ENCODE measurements at regions not wholly inside any gene's neighbourhood (a gene's known extent, or its start where the extent isn't known, plus 50 kb on each side); places are given as distances from the start of the nearest gene placed in this dataset.
"Not testable (repeated sequence)": the region's sequence is repeated elsewhere in the genome, so short reads cannot be mapped to it uniquely, and the experiment has no call there.

GRCh38 chr18:55912919-55913318 is 324.9 kb upstream of the TCF4 start:
- no peak for DNase-seq

- DNase-seq, result no peak
These were observed 324.1 kb upstream of the TCF4 start for GRCh38 chr18:55912071-55912470.

GRCh38 chr18:55910296-55910695 is 322.3 kb upstream of the TCF4 start:
- DNase-seq, result no peak

GRCh38 chr18:55908901-55909366 is 320.9 kb upstream of the TCF4 start:
- DNase-seq, result no peak

- no peak for DNase-seq
These were observed 319.6 kb upstream of the TCF4 start for GRCh38 chr18:55907453-55908175.

GRCh38 chr18:55906536-55906935 is 318.5 kb upstream of the TCF4 start:
- no peak for DNase-seq

GRCh38 chr18:55903911-55904310 is 315.9 kb upstream of the TCF4 start:
- no peak for DNase-seq

GRCh38 chr18:55900380-55900779 is 312.4 kb upstream of the TCF4 start:
- no peak for DNase-seq

- DNase-seq, result no peak
These were observed 309.2 kb upstream of the TCF4 start for GRCh38 chr18:55897091-55897689.

GRCh38 chr18:55893948-55894347 is 306.0 kb upstream of the TCF4 start:
- DNase-seq, result no peak

GRCh38 chr18:55892862-55893813 is 305.1 kb upstream of the TCF4 start:
- DNase-seq, result not testable (repeated sequence)

- no peak for DNase-seq
These were observed 298.9 kb upstream of the TCF4 start for GRCh38 chr18:55886886-55887285.

- DNase-seq, result no peak
These were observed 296.5 kb upstream of the TCF4 start for GRCh38 chr18:55884498-55884897.

- DNase-seq, result no peak
These were observed 292.6 kb upstream of the TCF4 start for GRCh38 chr18:55880617-55881016.

- no peak for DNase-seq
These were observed 291.3 kb upstream of the TCF4 start for GRCh38 chr18:55879331-55879730.

- no peak for DNase-seq
These were observed 290.2 kb upstream of the TCF4 start for GRCh38 chr18:55878224-55878623.

- no peak for DNase-seq
These were observed 289.3 kb upstream of the TCF4 start for GRCh38 chr18:55877321-55877720.

- no peak for DNase-seq
These were observed 288.3 kb upstream of the TCF4 start for GRCh38 chr18:55876254-55876653.

- DNase-seq, result no peak
These were observed 287.4 kb upstream of the TCF4 start for GRCh38 chr18:55875371-55875901.

GRCh38 chr18:55869556-55870501 is 281.8 kb upstream of the TCF4 start:
- no peak for DNase-seq

- no peak for DNase-seq
These were observed 280.9 kb upstream of the TCF4 start for GRCh38 chr18:55868909-55869308.

GRCh38 chr18:55866886-55867285 is 278.9 kb upstream of the TCF4 start:
- no peak for DNase-seq

Data from NCI-H187 (cell line).